Left cardiac atrium (tissue), 4 donors: ENCODE measurements at regions not wholly inside any gene's neighbourhood (a gene's known extent, or its start where the extent isn't known, plus 50 kb on each side); places are given as distances from the start of the nearest gene placed in this dataset.
"Not testable (repeated sequence)": the region's sequence is repeated elsewhere in the genome, so short reads cannot be mapped to it uniquely, and the experiment has no call there.

Experiments used
- ATAC-seq, 2 donors: fragments of 200-7000 bp; cut with Tn5 transposase; one replicate each; pipeline ENCODE4 v1.9.1; 2020; ENCODE audit warnings: mild to moderate bottlenecking in 2 of 2, moderate library complexity in 2 of 2
- DNase-seq: peaks from one replicate; pipeline ENCODE4 v3.0.0-alpha.2; 2020
- intact Hi-C, 2 donors: fragments of 100-400 bp; cut with DNase I; formaldehyde crosslinking; loops; one replicate each; pipeline versions ENCODE4 v1.14.1 to v1.15.1; 2022 to 2023
- donor health status: DM: no; HTN: yes; CAD: no.
- donor health status: DM: no; HTN: yes; CAD: no; lungs with severe emphysema.
- donor health status: DM: yes; HTN: yes; CAD: no.
- donor health status: Dilated cardiomyopathy.

GRCh38 chr5:122653087-122654017 lies 121.5 kb upstream of the SNX2 start:
- peak in 1 of 2 donors; percentile 72 for ATAC-seq
- intact Hi-C loops: no loop called here
- no peak for DNase-seq

GRCh38 chr5:122656160-122656559 lies 118.7 kb upstream of the SNX2 start:
- ATAC-seq: no peak
- intact Hi-C loops: no loop called here
- DNase-seq: no peak

- intact Hi-C loops: no loop called here
- DNase-seq (no peak), ATAC-seq (no peak)
Measured at GRCh38 chr5:122656577-122656976, 118.3 kb upstream of the SNX2 start.

GRCh38 chr5:122661496-122662180 lies 113.2 kb upstream of the SNX2 start:
- no peak for ATAC-seq
- intact Hi-C loops: no loop called here
- no peak for DNase-seq

GRCh38 chr5:122665051-122665450 lies 109.8 kb upstream of the SNX2 start:
- DNase-seq: no peak
- intact Hi-C loops: no loop called here

GRCh38 chr5:122668552-122668951 lies 106.3 kb upstream of the SNX2 start:
- DNase-seq (no peak), ATAC-seq (no peak)
- intact Hi-C loops: no loop called here

More at GRCh38 chr5:122665051-122665450, 109.8 kb upstream of the SNX2 start:
- peak in 1 of 2 donors; percentile 76 for ATAC-seq

GRCh38 chr5:122669709-122670108 lies 105.2 kb upstream of the SNX2 start:
- intact Hi-C loops, ATAC-seq, DNase-seq: not testable (repeated sequence)

GRCh38 chr5:122673343-122673742 lies 101.5 kb upstream of the SNX2 start:
- ATAC-seq: peak; percentile 90 to 97
- intact Hi-C loops: no loop called here
- DNase-seq: peak; percentile 39

- ATAC-seq: peak in 1 of 2 donors; percentile 70
- intact Hi-C loops: no loop called here
Measured at GRCh38 chr5:122674385-122674784, 100.5 kb upstream of the SNX2 start.

GRCh38 chr5:122680623-122681350 lies 94.1 kb upstream of the SNX2 start:
- ATAC-seq: no peak
- intact Hi-C loops: no loop called here
- DNase-seq: no peak

More at GRCh38 chr5:122674385-122674784, 100.5 kb upstream of the SNX2 start:
- DNase-seq: no peak

GRCh38 chr5:122683631-122684030 lies 91.2 kb upstream of the SNX2 start:
- ATAC-seq (no peak), DNase-seq (no peak)
- intact Hi-C loops: no loop called here

GRCh38 chr5:122690266-122690665 lies 84.6 kb upstream of the SNX2 start:
- ATAC-seq (no peak), DNase-seq (no peak)
- intact Hi-C loops: no loop called here

GRCh38 chr5:122691931-122692330 lies 82.9 kb upstream of the SNX2 start:
- ATAC-seq (no peak), DNase-seq (no peak)
- intact Hi-C loops: no loop called here

- DNase-seq (no peak), ATAC-seq (no peak)
- intact Hi-C loops: no loop called here
Measured at GRCh38 chr5:122693963-122694362, 80.9 kb upstream of the SNX2 start.

GRCh38 chr5:122694884-122695283 lies 80.0 kb upstream of the SNX2 start:
- no peak for DNase-seq
- no peak for ATAC-seq
- intact Hi-C loops: no loop called here

- DNase-seq, intact Hi-C loops: not testable (repeated sequence)
- peak in 1 of 2 donors; percentile 30 for ATAC-seq
Measured at GRCh38 chr5:122696735-122697134, 78.1 kb upstream of the SNX2 start.

- intact Hi-C loops: no loop called here
- DNase-seq (no peak), ATAC-seq (no peak)
Measured at GRCh38 chr5:122697191-122697590, 77.7 kb upstream of the SNX2 start.

GRCh38 chr5:122699201-122699600 lies 75.7 kb upstream of the SNX2 start:
- no peak for DNase-seq
- no peak for ATAC-seq
- intact Hi-C loops: no loop called here

GRCh38 chr5:122701640-122702523 lies 73.0 kb upstream of the SNX2 start:
- intact Hi-C loops: no loop called here
- ATAC-seq: no peak

More at GRCh38 chr5:122701640-122702523, 73.0 kb upstream of the SNX2 start:
- DNase-seq: no peak
